Inflammatory macrophage (primary cell): ENCODE measurements at regions not wholly inside any gene's neighbourhood (a gene's known extent, or its start where the extent isn't known, plus 50 kb on each side); places are given as distances from the start of the nearest gene placed in this dataset.

Experiments
- DNase-seq, 2 donors: peaks; one replicate each; pipeline ENCODE4 v3.0.0-alpha.2; 2020 to 2022

DNA sequence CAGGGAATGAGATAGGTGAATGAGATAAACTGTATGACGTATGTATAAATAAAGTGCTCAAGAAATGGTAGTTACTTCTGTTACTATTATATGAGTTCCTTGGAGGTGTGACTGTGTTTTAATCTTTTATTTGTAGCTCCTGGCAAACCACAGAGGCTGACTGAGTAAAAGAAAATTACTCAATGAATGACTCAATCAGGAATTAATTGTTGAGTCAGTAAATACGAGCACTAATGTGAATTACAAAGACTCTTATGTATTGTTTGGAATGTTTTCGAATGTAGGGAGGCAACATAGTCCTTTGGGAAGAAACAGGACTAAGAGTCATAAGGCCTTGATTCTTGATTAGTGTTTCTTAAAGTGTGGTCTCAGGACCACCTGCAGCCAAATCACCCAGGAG lies 51.1 kb upstream of the BLID start:
- DNase-seq, result no peak

DNA sequence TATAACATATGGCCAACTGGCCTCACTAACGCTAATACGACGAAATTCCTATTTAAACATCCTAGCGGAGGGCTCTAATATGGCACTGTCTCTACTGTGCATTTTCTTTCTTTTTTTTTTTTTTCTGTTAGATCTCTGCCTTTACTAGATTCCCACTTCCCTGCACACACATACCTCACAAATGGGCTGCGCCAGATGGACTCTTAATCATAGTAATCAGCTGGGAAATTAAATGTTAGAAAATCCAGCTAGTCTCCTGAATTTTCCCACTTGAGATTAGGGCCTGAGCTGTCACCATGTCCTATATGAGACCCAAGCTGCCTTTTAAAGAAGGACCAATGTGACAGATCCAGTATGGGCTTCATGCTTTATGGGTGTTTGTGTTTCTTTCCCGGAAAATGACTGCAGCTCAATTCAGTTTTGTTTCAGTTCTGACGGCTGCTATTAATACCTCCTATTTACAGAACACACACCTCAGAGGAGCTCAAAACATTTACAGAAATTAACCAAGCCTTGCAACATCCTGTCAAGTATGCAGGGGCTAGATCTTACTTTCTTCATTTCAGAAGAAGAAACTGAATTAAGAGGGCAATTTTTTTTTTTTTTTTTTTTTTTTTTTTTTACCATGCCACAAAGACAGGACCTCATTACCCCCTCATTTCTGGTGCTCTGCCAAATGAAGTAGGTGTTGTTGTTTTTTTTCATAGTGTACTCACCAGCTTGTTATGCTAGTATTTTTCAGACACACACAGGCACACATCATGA lies 49.8 kb upstream of the BLID start:
- no peak for DNase-seq
